ENCODE measurements at regions not wholly inside any gene's neighbourhood (a gene's known extent, or its start where the extent isn't known, plus 50 kb on each side); places are given as distances from the start of the nearest gene placed in this dataset.

DNA sequence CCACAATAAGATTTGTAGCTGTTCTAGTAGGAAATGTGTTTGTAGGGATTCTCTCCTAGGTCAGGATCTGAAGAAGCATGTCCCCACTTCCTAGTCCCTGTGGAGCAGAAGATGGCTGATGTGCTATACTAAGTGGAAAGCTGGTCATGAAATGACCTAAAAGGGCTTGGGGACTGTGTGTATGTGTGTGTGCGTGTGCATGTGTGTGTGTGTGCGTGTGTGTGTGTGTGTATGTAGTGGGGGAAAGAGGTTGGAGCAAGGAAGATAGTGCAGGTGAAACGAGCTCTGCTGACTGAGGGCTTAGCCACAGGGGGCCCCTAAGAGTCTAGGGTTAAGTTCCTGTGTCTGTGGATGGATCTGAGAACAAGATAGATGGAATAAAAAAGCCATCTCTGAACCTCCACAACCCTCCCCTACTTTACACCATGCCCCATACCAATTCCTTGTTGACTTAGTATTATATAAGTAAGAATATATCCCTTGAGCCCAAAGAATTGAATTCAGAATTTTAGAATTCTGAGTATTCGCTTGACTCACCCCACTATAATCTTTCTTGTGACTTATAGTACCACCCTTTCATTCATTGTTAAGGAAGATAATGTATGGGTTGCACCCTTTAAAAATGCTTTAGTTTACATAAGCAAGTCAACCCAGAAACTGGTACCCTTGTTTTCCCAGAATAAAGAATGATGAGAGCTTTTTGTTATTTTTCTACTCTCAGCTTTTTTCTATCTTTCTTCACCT lies 96.1 kb downstream of the RPL22L1 start:
- no peak for DNase-seq

DNA sequence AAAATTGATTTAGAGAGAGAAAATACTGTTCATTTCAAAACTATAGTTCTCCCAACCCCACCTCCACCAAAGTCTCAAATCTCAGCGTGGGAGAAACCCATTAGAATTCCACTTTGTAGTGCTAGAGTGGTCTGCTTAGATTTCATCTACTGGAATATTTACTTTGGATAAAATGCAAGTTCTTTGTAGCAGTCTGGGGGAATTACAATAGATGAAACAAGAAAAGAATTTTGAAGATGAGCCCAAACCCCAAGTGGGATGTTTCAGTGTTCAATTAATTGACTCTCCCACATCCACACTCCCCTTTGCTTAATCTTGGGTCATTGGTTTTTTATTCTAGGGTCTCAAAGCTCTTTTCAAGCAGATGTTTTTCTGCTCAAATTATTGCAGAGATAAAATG lies 97.8 kb downstream of the RPL22L1 start:
- Histone ChIP-seq H3F3A (ENCODE audit: insufficient read depth, low read length) (no peaks in the 10 kb centered on the region), H2AFZ (ENCODE audit: low read length) (no peak overlapping the region), H3K27ac (ENCODE audit: low read length) (no peak overlapping the region), H4K20me1 (ENCODE audit: insufficient read depth, low read length) (no peaks in the 10 kb centered on the region), H3K4me1 (ENCODE audit: low read length) (no peaks in the 10 kb centered on the region), H3K9ac (ENCODE audit: low read length) (no peak overlapping the region), H3K79me2 (ENCODE audit: low read length) (no peaks in the 10 kb centered on the region), H3K36me3 (replicated peaks; ENCODE audit: insufficient read depth, low read length) (no peaks in the 10 kb centered on the region), H3K27me3 (replicated peaks; ENCODE audit: insufficient read depth, low read length) (no peaks in the 10 kb centered on the region), H3K4me2 (ENCODE audit: low read depth, low read length) (no peak overlapping the region), H3K9me3 (replicated peaks; ENCODE audit: insufficient read depth, low read length) (no peaks in the 10 kb centered on the region), H3K9me2 (replicated peaks; ENCODE audit: insufficient read depth, low read length) (no peaks in the 10 kb centered on the region), H3K4me3 (ENCODE audit: low read length) (no peak overlapping the region)
- DNase-seq = no peak
- TF ChIP-seq EZH2 (optimal IDR thresholded peaks at IDR 0.05; ENCODE audit: low read depth, low read length) (no peak), EZH2phosphoT487 (IDR thresholded peaks at IDR 0.05; ENCODE audit: low read length) (no peak)
- TF ChIP-seq, protein P1, sequence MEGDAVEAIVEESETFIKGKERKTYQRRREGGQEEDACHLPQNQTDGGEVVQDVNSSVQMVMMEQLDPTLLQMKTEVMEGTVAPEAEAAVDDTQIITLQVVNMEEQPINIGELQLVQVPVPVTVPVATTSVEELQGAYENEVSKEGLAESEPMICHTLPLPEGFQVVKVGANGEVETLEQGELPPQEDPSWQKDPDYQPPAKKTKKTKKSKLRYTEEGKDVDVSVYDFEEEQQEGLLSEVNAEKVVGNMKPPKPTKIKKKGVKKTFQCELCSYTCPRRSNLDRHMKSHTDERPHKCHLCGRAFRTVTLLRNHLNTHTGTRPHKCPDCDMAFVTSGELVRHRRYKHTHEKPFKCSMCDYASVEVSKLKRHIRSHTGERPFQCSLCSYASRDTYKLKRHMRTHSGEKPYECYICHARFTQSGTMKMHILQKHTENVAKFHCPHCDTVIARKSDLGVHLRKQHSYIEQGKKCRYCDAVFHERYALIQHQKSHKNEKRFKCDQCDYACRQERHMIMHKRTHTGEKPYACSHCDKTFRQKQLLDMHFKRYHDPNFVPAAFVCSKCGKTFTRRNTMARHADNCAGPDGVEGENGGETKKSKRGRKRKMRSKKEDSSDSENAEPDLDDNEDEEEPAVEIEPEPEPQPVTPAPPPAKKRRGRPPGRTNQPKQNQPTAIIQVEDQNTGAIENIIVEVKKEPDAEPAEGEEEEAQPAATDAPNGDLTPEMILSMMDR (IDR thresholded peaks at IDR 0.05; ENCODE audit: low read length) = no peak

More for the DNA sequence above, 96.1 kb downstream of the RPL22L1 start:
- Histone ChIP-seq H3K4me2 (ENCODE audit: low read depth, low read length) (no peak overlapping the region), H2AFZ (ENCODE audit: low read length) (no peak overlapping the region), H4K20me1 (ENCODE audit: insufficient read depth, low read length) (no peaks in the 10 kb centered on the region), H3F3A (ENCODE audit: insufficient read depth, low read length) (no peaks in the 10 kb centered on the region), H3K79me2 (ENCODE audit: low read length) (no peaks in the 10 kb centered on the region), H3K36me3 (replicated peaks; ENCODE audit: insufficient read depth, low read length) (no peaks in the 10 kb centered on the region), H3K9me3 (replicated peaks; ENCODE audit: insufficient read depth, low read length) (no peaks in the 10 kb centered on the region), H3K27me3 (replicated peaks; ENCODE audit: insufficient read depth, low read length) (no peaks in the 10 kb centered on the region), H3K9ac (ENCODE audit: low read length) (no peak overlapping the region), H3K27ac (ENCODE audit: low read length) (no peak overlapping the region), H3K9me2 (replicated peaks; ENCODE audit: insufficient read depth, low read length) (no peaks in the 10 kb centered on the region), H3K4me3 (ENCODE audit: low read length) (no peak overlapping the region), H3K4me1 (ENCODE audit: low read length) (no peaks in the 10 kb centered on the region)
- TF ChIP-seq EZH2phosphoT487 (IDR thresholded peaks at IDR 0.05; ENCODE audit: low read length) = no peak
- TF ChIP-seq, protein P1 (IDR thresholded peaks at IDR 0.05; ENCODE audit: low read length) = no peak
- TF ChIP-seq EZH2 (optimal IDR thresholded peaks at IDR 0.05; ENCODE audit: low read depth, low read length) = no peak

DNA sequence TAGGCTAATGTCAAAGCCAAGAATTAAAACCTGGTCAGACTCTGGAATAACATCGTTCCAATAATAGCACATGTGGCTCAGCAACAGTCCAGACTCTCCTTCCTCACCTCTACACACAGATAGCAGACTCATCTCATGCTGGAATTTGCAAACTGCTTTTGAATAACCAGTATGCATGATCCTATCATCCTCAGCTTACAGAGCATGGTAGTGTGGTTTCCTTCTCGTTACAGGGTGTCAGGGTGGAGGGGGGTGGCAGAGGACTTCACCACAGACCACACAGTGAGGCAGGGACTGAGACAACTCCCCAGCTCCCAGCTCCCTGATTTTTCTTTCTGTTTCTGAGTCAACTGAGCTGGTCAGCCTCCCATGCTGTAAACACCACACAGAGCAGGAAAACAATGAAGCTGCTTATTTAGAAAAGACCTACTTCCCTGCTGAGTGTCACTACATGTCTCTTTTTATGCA lies 101.6 kb downstream of the RPL22L1 start:
- Histone ChIP-seq H3K9me2 (replicated peaks; ENCODE audit: insufficient read depth, low read length) (no peaks in the 10 kb centered on the region), H3K27me3 (replicated peaks; ENCODE audit: insufficient read depth, low read length) (no peaks in the 10 kb centered on the region), H3K4me2 (ENCODE audit: low read depth, low read length) (no peak overlapping the region), H3F3A (ENCODE audit: insufficient read depth, low read length) (no peaks in the 10 kb centered on the region), H3K4me3 (ENCODE audit: low read length) (no peak overlapping the region), H3K9ac (ENCODE audit: low read length) (no peak overlapping the region), H3K27ac (ENCODE audit: low read length) (no peak overlapping the region), H3K79me2 (ENCODE audit: low read length) (no peaks in the 10 kb centered on the region), H3K36me3 (replicated peaks; ENCODE audit: insufficient read depth, low read length) (no peaks in the 10 kb centered on the region), H3K9me3 (replicated peaks; ENCODE audit: insufficient read depth, low read length) (no peaks in the 10 kb centered on the region), H3K4me1 (ENCODE audit: low read length) (no peaks in the 10 kb centered on the region), H4K20me1 (ENCODE audit: insufficient read depth, low read length) (no peaks in the 10 kb centered on the region), H2AFZ (ENCODE audit: low read length) (no peak overlapping the region)
- TF ChIP-seq, protein P1 (IDR thresholded peaks at IDR 0.05; ENCODE audit: low read length) = no peak
- TF ChIP-seq EZH2 (optimal IDR thresholded peaks at IDR 0.05; ENCODE audit: low read depth, low read length) (no peak), EZH2phosphoT487 (IDR thresholded peaks at IDR 0.05; ENCODE audit: low read length) (no peak)
- peak; percentile 19 for DNase-seq

All from MM.1S (cell line).